Endothelial cell of umbilical vein (primary cell): ENCODE measurements at regions not wholly inside any gene's neighbourhood (a gene's known extent, or its start where the extent isn't known, plus 50 kb on each side); places are given as distances from the start of the nearest gene placed in this dataset.

Source experiments
- BruUV-seq: library from RNA; stranded (reverse); fragments of 400-500 nt; replicated peaks from 2 replicates; lab custom pipeline; 2021; lab: Mats Ljungman, UMichigan
- CTCF ChIA-PET: fragments of 300-600, 350-600 bp; sonication (Branson Sonifier 250); formaldehyde crosslinking; loops from one replicate; lab custom pipeline; 2021; ENCODE audit warnings: antibody characterized with exemption, inconsistent platforms; lab: Charles Lee
- POLR2A ChIA-PET: fragments of 300-600, 350-600 bp; sonication (Branson Sonifier 250); formaldehyde crosslinking; loops from one replicate; lab custom pipeline; 2021; ENCODE audit warnings: antibody characterized with exemption, inconsistent platforms; lab: Charles Lee
- DNase-seq: peaks from one replicate; pipeline ENCODE4 v3.0.0-alpha.2; 2011; ENCODE audit warnings: low read depth, low spot score
- FAIRE-seq: peaks from 2 replicates; lab custom pipeline; 2011; peaks lifted over from hg19 to GRCh38; lab: Jason Lieb, UNC
- H2AFZ ChIP-seq: 2 replicates; pipeline ENCODE4 v1.6.0; 2012; ENCODE audit warnings: low read depth, low read length, control low read depth, inconsistent platforms
- H3K27ac ChIP-seq: 2 replicates; pipeline ENCODE4 v1.5.1; 2011; ENCODE audit warnings: low read depth, mild to moderate bottlenecking, control low read depth, low read length, moderate library complexity; ENCODE audit not compliant: insufficient read depth
- H3K27me3 ChIP-seq, 2 experiments: 2 replicates each; pipeline versions ENCODE4 v1.6.0 to v1.6.1; 2011; ENCODE audit warnings: low read length in 2 of 2, mixed read lengths in 1 of 2; ENCODE audit not compliant: control insufficient read depth in 2 of 2, insufficient read depth in 2 of 2
- H3K36me3 ChIP-seq, 2 experiments: 2 replicates in 1 of 2; 3 replicates in 1 of 2; pipeline ENCODE4 v1.5.1; 2011; ENCODE audit warnings: low read length in 2 of 2, mild to moderate bottlenecking in 1 of 2, moderate library complexity in 1 of 2; ENCODE audit not compliant: control insufficient read depth in 2 of 2, insufficient read depth in 2 of 2; ENCODE audit errors: extremely low read depth in 1 of 2
- H3K4me1 ChIP-seq: 3 replicates; pipeline ENCODE4 v1.5.1; 2011; ENCODE audit warnings: mild to moderate bottlenecking, low read length; ENCODE audit not compliant: control insufficient read depth, insufficient read depth; ENCODE audit errors: extremely low read depth
- H3K4me2 ChIP-seq: 2 replicates; pipeline ENCODE4 v1.6.1; 2011; ENCODE audit warnings: low read length, control low read depth, mixed read lengths; ENCODE audit not compliant: insufficient read depth
- H3K4me3 ChIP-seq, 3 experiments: fragments of 200-600 bp in 1 of 3; sonication (generic), shearing (Covaris generic) in 1 of 3; replicated peaks in 1 of 3; 2 replicates each; pipeline ENCODE4 v1.5.1; 2011 to 2016; ENCODE audit warnings: control low read depth in 3 of 3, low read length in 3 of 3, mild to moderate bottlenecking in 2 of 3, inconsistent platforms in 1 of 3, low read depth in 1 of 3, moderate library complexity in 1 of 3; ENCODE audit not compliant: insufficient read depth in 1 of 3
- H3K79me2 ChIP-seq: 2 replicates; pipeline ENCODE4 v1.6.0; 2012; ENCODE audit warnings: low read length, inconsistent platforms; ENCODE audit not compliant: control insufficient read depth, insufficient read depth
- H3K9ac ChIP-seq: replicated peaks from 2 replicates; pipeline ENCODE3; 2011; ENCODE audit warnings: low read length, control low read depth; ENCODE audit not compliant: insufficient read depth; ENCODE audit errors: extremely low read depth
- H3K9me1 ChIP-seq: replicated peaks from 3 replicates; pipeline ENCODE4 v1.6.0; 2011; ENCODE audit warnings: mild to moderate bottlenecking, low read length; ENCODE audit not compliant: control insufficient read depth, insufficient read depth; ENCODE audit errors: extremely low read depth
- H3K9me3 ChIP-seq: replicated peaks from 2 replicates; pipeline ENCODE4 v1.5.1; 2012; ENCODE audit warnings: low read length, inconsistent platforms; ENCODE audit not compliant: control insufficient read depth, insufficient read depth
- H4K20me1 ChIP-seq: replicated peaks from 2 replicates; pipeline ENCODE3; 2011; ENCODE audit warnings: mild to moderate bottlenecking, low read length; ENCODE audit not compliant: control insufficient read depth, insufficient read depth; ENCODE audit errors: extremely low read depth
- EZH2 ChIP-seq: IDR thresholded peaks from 2 replicates; pipeline ENCODE4 v1.6.1; 2012; ENCODE audit warnings: borderline replicate concordance, low read depth, mild to moderate bottlenecking, moderate library complexity, low read length, inconsistent platforms; ENCODE audit not compliant: severe bottlenecking
- FOS ChIP-seq: IDR thresholded peaks from 2 replicates; pipeline ENCODE4 v1.6.1; 2011; ENCODE audit warnings: mild to moderate bottlenecking, low read length, moderate library complexity, borderline replicate concordance; ENCODE audit not compliant: insufficient read depth
- GATA2 ChIP-seq: IDR thresholded peaks from 2 replicates; pipeline ENCODE4 v1.7.0; 2011; ENCODE audit warnings: low read depth, mild to moderate bottlenecking, moderate library complexity, mixed read lengths, low read length; ENCODE audit not compliant: insufficient read length, insufficient read depth
- JUN ChIP-seq: IDR thresholded peaks from 2 replicates; pipeline ENCODE4 v1.6.1; 2011; ENCODE audit warnings: borderline replicate concordance, low read depth; ENCODE audit not compliant: insufficient read length, insufficient read depth
- MYC ChIP-seq: IDR thresholded peaks from one replicate; pipeline ENCODE4 v1.6.1; 2011; ENCODE audit warnings: mild to moderate bottlenecking, low read depth, low read length
- POLR2A ChIP-seq: IDR thresholded peaks from 2 replicates; pipeline ENCODE4 v1.6.1; 2012; ENCODE audit warnings: low read depth, mild to moderate bottlenecking, control low read depth, low read length
- POLR2AphosphoS5 ChIP-seq: IDR thresholded peaks from 2 replicates; pipeline ENCODE4 v1.6.1; 2012; ENCODE audit warnings: low read depth, mild to moderate bottlenecking, control low read depth, low read length, moderate library complexity; ENCODE audit not compliant: insufficient read depth
- dilution Hi-C: fragments of 300-500 bp; cut with MboI; formaldehyde crosslinking; loops from one replicate; pipeline ENCODE4 v1.15.0; 2019; ENCODE audit warnings: low sequenced_read_pairs; ENCODE audit not compliant: extremely low pct_ligation_motif_present
- intact Hi-C: fragments of 100-400 bp; cut with micrococcal nuclease; formaldehyde crosslinking; loops from one replicate; pipeline ENCODE4 v1.10.0; 2022
- TF ChIP-seq, protein P1 (sequence below), 2 donors: IDR thresholded peaks; 1 replicate in 1 of 2; 2 replicates in 1 of 2; pipeline ENCODE4 v1.5.1; 2011; ENCODE audit warnings: low read length in 2 of 2, mild to moderate bottlenecking in 2 of 2, moderate library complexity in 2 of 2, control low read depth in 1 of 2, inconsistent platforms in 1 of 2, low read depth in 1 of 2; ENCODE audit not compliant: insufficient read depth in 1 of 2; ENCODE audit errors: extremely low read depth in 1 of 2
- TF ChIP-seq, protein P2 (sequence below): IDR thresholded peaks from 2 replicates; pipeline ENCODE4 v1.6.1; 2011; ENCODE audit not compliant: insufficient read depth, insufficient read length

DNA sequence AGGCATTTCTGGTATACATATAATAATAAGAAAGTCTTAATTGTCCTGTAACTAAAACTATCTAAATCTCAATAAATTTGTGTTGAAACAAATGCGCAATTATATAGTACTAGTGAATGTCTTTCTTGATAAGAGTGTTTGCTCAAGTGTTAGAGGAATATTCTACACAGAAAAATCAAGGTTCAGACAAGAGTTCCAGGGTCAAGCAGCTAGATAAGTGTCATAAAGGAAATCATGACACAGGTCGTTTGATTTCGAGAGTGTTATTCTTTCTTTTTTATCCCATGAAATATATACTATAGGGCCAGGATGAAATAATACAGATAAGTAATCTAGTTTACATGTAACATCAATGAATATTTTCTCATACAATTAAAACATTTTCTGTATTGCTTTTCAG is 366.1 kb downstream of the UTRN start:
- CTCF ChIA-PET, result no interaction called here

More for the DNA sequence above, 366.1 kb downstream of the UTRN start:
- FAIRE-seq (no peak), DNase-seq (no peak)
- no peaks in the 10 kb centered on the region for H3K9me1 ChIP-seq
- POLR2A ChIA-PET, result no interaction called here
- H3K36me3 ChIP-seq, result no peaks in the 10 kb centered on the region
- no peaks in the 10 kb centered on the region for H3K4me1 ChIP-seq
- H2AFZ ChIP-seq, result no peak overlapping the region
- no peaks in the 10 kb centered on the region for H3K79me2 ChIP-seq
- H3K9ac ChIP-seq, result no peak overlapping the region
- dilution Hi-C loops, result no loop called here
- H3K4me2 ChIP-seq, result no peak overlapping the region
- H3K9me3 ChIP-seq, result no peaks in the 10 kb centered on the region
- BruUV-seq, result no TSS peak
- no peaks in the 10 kb centered on the region for H3K27me3 ChIP-seq
- no peak overlapping the region for H3K27ac ChIP-seq
- intact Hi-C loops, result no loop called here
- no peak overlapping the region for H3K4me3 ChIP-seq
- peaks cover under 1% of the 10 kb centered on the region for H4K20me1 ChIP-seq
- TF ChIP-seq POLR2A (no peak), JUN (no peak), FOS (no peak), EZH2 (no peak), MYC (no peak), POLR2AphosphoS5 (no peak), GATA2 (no peak)
- TF ChIP-seq, protein P1, sequence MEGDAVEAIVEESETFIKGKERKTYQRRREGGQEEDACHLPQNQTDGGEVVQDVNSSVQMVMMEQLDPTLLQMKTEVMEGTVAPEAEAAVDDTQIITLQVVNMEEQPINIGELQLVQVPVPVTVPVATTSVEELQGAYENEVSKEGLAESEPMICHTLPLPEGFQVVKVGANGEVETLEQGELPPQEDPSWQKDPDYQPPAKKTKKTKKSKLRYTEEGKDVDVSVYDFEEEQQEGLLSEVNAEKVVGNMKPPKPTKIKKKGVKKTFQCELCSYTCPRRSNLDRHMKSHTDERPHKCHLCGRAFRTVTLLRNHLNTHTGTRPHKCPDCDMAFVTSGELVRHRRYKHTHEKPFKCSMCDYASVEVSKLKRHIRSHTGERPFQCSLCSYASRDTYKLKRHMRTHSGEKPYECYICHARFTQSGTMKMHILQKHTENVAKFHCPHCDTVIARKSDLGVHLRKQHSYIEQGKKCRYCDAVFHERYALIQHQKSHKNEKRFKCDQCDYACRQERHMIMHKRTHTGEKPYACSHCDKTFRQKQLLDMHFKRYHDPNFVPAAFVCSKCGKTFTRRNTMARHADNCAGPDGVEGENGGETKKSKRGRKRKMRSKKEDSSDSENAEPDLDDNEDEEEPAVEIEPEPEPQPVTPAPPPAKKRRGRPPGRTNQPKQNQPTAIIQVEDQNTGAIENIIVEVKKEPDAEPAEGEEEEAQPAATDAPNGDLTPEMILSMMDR (IDR thresholded peaks at IDR 0.05; ENCODE audit: extremely low read depth in 1 of 2, insufficient read depth in 1 of 2, low read depth in 1 of 2, low read length in 2 of 2), result no peak
- TF ChIP-seq, protein P2, sequence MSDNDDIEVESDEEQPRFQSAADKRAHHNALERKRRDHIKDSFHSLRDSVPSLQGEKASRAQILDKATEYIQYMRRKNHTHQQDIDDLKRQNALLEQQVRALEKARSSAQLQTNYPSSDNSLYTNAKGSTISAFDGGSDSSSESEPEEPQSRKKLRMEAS, result no peak
